ENCODE measurements at regions not wholly inside any gene's neighbourhood (a gene's known extent, or its start where the extent isn't known, plus 50 kb on each side); places are given as distances from the start of the nearest gene placed in this dataset.
"Not testable (repeated sequence)": the region's sequence is repeated elsewhere in the genome, so short reads cannot be mapped to it uniquely, and the experiment has no call there.

DNA sequence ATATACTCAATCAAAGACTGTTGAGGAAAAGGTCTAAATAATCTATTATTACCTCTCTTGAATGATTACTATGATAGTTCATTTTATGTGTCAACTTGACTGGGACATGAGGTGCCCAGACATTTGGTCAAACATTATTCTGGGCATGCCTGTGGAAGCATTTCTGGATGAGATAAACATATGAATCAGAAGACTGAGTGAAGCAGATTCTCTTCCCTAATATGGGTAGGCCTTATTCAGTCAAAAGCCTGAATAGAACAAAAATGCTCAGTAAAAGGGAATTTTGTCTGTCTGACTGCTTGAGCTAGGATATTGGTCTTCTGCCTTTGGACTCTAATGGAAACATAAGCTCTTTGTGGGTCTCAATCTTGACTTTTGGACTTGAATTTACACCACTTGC lies 73.3 kb upstream of the SOX13 start:
- no peak for DNase-seq

GRCh38 chr1:204001166-204001901 lies 71.6 kb upstream of the SOX13 start:
- no peak for DNase-seq

- no peak for DNase-seq
These were observed 70.3 kb upstream of the SOX13 start for GRCh38 chr1:204002614-204003013.

DNA sequence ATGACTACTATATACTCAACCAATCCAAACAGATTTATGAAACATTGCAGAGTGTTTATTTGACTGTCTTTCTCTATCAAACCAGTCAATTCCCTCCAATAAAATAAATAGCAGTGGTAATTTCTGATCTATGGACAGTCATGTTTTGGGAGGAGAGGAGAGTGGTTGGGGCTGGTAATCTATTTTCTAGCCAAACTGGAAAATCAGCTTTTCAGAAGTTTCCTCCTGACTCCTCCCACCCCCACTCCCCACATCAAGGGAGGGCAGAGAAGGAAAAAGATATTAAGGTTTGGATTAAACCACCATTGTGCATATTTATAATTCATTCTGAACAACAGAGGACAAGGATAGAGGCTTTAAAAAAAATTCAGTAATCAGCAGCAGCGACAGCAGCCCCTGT lies 69.4 kb upstream of the SOX13 start:
- no peak for DNase-seq

- no peak for DNase-seq
These were observed 61.5 kb upstream of the SOX13 start for GRCh38 chr1:204011426-204011825.

DNA sequence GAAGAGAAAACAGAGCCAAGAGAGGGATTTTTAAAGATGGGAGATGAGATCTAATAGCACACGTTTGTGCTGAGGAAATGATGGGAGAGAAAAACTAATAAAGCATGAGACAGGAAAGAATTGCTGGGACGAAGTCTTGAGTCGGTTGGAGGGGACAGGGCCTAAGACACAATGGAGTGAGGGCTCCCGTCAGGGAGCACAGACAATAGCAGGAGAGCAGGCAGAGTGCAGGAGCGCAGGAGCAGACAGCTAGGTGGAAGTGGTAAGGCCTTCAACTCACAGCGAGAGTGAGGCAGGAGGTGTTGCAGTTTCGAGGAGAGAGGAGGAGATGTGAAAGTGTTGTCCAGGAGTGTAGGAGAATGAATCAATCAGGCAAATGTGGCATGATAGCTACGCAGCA lies 59.9 kb upstream of the SOX13 start:
- DNase-seq, result no peak

DNA sequence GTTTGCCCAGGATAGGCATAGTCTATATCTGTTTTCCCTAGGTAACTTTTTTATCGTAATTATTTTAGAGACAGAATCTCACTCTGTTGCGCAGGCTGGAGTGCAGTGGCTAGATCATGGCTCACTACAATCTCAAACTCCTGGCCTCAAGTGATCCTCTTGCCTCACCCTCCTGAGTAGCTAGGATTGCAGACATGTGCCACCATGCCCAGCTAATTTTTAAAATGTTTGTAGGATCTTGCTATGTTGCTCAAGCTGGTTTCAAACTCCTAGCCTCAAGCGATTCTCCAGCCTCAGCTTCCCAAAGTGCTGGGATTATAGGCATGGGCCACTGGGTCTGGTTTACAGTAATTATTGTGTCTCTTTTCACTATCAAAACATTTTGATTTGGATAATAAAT lies 58.6 kb upstream of the SOX13 start:
- no peak for DNase-seq

DNA sequence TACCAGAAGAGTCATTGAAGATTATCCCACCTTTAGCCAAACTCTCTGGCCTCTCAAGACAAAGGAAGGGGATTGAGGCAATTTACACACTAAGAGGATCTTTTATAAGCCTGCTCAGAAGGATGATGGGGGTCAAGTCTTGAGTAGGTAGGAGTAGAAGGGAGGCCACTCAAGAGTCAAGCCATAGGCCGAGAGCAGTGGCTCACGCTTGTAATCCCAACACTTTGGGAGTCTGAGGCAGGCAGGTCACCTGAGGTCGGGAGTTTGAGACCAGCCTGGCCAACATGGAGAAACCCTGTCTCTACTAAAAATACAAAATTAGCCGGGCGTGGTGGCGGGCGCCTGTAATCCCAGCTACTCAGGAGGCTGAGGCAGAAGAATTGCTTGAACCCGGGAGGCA lies 58.0 kb upstream of the SOX13 start:
- not testable (repeated sequence) for DNase-seq

GRCh38 chr1:204017032-204017431 lies 55.9 kb upstream of the SOX13 start:
- no peak for DNase-seq

DNA sequence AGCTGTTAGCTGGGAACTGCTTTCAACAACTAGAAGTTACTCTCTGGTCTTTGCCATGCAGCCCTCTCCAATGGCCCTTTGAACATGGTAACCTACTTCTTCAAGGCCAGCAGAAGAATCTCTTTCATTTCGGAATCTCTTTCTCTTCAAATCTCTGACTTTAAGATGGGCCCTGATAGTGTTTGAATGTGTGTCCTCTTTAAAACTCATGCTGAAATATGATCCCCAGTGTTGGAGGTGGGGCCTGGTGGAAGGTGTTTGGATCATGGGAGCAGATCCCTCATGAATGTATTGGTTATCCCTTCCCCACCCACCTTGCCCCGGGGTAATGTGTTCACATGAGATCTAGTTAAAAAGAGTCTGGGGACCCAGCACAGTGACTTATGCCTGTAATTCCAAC lies 54.5 kb upstream of the SOX13 start:
- no peak for DNase-seq
